ENCODE measurements at regions not wholly inside any gene's neighbourhood (a gene's known extent, or its start where the extent isn't known, plus 50 kb on each side); places are given as distances from the start of the nearest gene placed in this dataset.
A peak's percentile ranks its signal among the peaks of the same experiment; 100 is the strongest.

GRCh38 chr2:17311771-17312511, 206.3 kb downstream of the RAD51AP2 start:
- no peak overlapping the region for H3K4me3 ChIP-seq (ENCODE audit: control insufficient read depth, low read depth, low read length)
- DNase-seq (ENCODE audit: low read depth), result no peak
- no peak for TF ChIP-seq CTCF (conservative IDR thresholded peaks at IDR 0.05; ENCODE audit: control insufficient read depth, insufficient read depth, low read depth, low read length)

- DNase-seq (ENCODE audit: low read depth), result no peak
- TF ChIP-seq CTCF (conservative IDR thresholded peaks at IDR 0.05; ENCODE audit: control insufficient read depth, insufficient read depth, low read depth, low read length), result no peak
- H3K4me3 ChIP-seq (ENCODE audit: control insufficient read depth, low read depth, low read length), result no peak overlapping the region
These were observed 207.1 kb downstream of the RAD51AP2 start for GRCh38 chr2:17311106-17311619.

GRCh38 chr2:17309741-17310339, 208.4 kb downstream of the RAD51AP2 start:
- H3K4me3 ChIP-seq (ENCODE audit: control insufficient read depth, low read depth, low read length), result no peak overlapping the region
- peak; percentile 54 for DNase-seq (ENCODE audit: low read depth)
- peak; percentile 72 for TF ChIP-seq CTCF (conservative IDR thresholded peaks at IDR 0.05; ENCODE audit: control insufficient read depth, insufficient read depth, low read depth, low read length)

GRCh38 chr2:17309181-17309580, 209.1 kb downstream of the RAD51AP2 start:
- DNase-seq (ENCODE audit: low read depth), result no peak
- H3K4me3 ChIP-seq (ENCODE audit: control insufficient read depth, low read depth, low read length), result no peak overlapping the region
- TF ChIP-seq CTCF (conservative IDR thresholded peaks at IDR 0.05; ENCODE audit: control insufficient read depth, insufficient read depth, low read depth, low read length), result no peak

GRCh38 chr2:17306706-17307105, 211.5 kb downstream of the RAD51AP2 start:
- no peak for DNase-seq (ENCODE audit: low read depth)
- no peak for TF ChIP-seq CTCF (conservative IDR thresholded peaks at IDR 0.05; ENCODE audit: control insufficient read depth, insufficient read depth, low read depth, low read length)

GRCh38 chr2:17306219-17306618, 212.0 kb downstream of the RAD51AP2 start:
- DNase-seq (ENCODE audit: low read depth), result no peak
- no peak for TF ChIP-seq CTCF (conservative IDR thresholded peaks at IDR 0.05; ENCODE audit: control insufficient read depth, insufficient read depth, low read depth, low read length)
- no peak overlapping the region for H3K4me3 ChIP-seq (ENCODE audit: control insufficient read depth, low read depth, low read length)

More at GRCh38 chr2:17306706-17307105, 211.5 kb downstream of the RAD51AP2 start:
- no peak overlapping the region for H3K4me3 ChIP-seq (ENCODE audit: control insufficient read depth, low read depth, low read length)
